Left renal pelvis (tissue), 4 donors: ENCODE measurements at regions not wholly inside any gene's neighbourhood (a gene's known extent, or its start where the extent isn't known, plus 50 kb on each side); places are given as distances from the start of the nearest gene placed in this dataset.

ENCODE experiments used
- DNase-seq, 4 donors: peaks; one replicate each; pipeline ENCODE4 v3.0.0-alpha.2; 2013; ENCODE audit warnings: low read depth in 4 of 4, low spot score in 3 of 4

DNA sequence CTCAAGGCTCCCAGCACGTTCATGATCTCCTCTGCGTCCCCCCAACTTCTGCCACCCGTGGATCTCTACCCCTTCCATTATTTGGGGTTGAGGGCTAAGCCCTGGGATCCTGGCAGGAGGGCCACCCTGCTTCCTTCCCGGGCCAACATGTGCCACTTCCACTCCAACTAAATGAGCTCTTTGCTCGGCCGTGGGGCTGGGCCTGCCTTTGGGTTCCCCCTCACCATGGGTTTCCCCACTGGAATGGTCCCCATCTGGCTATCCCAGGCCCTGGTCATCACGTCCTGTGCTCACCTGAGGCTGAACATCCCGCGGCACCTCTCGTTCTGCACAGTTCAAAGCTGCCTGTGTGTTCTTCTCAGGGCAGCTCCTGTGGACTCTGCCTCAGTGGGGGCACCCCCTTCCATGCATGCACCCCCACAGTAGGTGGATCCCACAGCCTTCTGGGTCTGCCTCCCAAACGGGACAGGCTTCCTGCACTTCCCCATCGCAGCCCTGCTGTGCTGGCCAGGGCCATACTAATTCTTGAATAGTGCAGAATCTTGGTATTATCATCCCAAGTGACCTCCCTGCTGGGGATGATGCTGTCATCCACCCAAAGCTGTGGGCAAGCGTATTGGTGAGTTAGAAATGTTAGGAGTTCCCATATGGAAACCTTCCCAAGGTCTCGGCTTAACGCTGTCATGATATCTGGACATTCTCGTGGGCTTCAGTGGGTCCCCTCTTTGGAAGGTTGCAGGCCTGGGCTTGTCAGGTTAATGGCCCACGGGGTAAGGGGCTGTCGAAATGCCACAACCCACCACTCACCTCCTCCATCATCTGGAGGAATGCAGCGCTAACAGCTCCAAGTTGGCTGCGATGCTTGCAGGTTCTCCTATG lies 150.5 kb upstream of the TWIST2 start:
- DNase-seq = no peak

GRCh38 chr2:238698072-238698352 lies 149.9 kb upstream of the TWIST2 start:
- DNase-seq = no peak

GRCh38 chr2:238698451-238699306 lies 149.2 kb upstream of the TWIST2 start:
- DNase-seq = no peak

GRCh38 chr2:238699307-238700116 lies 148.4 kb upstream of the TWIST2 start:
- no peak for DNase-seq

DNA sequence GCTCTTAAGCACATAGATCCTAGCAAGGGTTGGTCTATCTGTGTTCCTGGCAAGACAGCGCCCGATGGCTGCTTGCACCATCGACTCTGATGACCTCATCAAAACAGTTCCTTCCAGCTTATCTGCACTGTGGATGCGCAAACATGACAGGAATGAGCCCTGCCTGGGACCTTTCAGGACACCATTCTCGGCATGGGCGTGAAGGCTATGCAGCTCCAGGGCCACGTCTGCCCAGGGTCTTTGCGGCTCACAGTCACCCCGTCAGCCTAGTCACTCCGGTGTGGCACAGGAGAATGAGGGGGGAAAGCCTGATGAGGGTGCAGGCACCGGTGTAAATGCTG lies 147.8 kb upstream of the TWIST2 start:
- no peak for DNase-seq

DNA sequence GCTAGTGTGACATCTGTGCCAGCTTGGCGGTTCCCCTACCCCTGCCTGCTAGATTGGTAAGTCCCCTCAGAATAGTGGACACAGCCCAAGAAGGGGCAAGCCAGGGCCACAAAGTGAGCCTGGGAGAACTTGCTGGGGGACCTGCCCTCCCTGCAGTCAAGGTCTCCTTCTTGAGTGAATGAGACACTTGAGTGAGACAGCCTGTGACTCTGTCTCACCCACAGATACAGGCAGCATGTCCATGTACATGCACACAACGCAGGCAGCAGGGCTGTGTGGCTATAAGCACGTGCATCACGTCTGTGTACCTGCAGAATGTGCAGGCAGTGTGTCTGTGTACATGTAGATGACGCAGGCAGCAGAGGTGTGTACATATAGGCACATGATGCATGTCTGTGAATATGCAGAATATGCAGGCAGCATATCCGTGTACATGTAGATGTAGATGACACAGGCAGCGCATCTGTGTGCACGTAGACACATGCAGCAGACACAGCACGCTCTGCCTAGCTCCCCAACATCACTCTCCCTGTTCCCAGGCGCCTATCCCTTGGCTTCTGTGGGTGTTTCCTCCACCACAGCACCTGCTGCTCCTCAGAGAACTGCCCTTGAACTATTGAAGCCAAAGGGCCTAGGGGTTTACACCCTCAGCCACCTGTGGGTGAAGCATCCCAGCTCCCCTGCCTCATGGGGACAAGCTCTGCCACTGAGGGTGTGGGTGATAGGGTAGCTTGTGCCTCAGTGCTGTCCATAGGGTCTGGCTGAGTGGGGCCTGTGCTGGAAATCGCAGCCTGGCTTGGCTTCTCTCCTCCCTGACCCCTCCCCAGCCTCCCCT lies 147.2 kb upstream of the TWIST2 start:
- DNase-seq = no peak

DNA sequence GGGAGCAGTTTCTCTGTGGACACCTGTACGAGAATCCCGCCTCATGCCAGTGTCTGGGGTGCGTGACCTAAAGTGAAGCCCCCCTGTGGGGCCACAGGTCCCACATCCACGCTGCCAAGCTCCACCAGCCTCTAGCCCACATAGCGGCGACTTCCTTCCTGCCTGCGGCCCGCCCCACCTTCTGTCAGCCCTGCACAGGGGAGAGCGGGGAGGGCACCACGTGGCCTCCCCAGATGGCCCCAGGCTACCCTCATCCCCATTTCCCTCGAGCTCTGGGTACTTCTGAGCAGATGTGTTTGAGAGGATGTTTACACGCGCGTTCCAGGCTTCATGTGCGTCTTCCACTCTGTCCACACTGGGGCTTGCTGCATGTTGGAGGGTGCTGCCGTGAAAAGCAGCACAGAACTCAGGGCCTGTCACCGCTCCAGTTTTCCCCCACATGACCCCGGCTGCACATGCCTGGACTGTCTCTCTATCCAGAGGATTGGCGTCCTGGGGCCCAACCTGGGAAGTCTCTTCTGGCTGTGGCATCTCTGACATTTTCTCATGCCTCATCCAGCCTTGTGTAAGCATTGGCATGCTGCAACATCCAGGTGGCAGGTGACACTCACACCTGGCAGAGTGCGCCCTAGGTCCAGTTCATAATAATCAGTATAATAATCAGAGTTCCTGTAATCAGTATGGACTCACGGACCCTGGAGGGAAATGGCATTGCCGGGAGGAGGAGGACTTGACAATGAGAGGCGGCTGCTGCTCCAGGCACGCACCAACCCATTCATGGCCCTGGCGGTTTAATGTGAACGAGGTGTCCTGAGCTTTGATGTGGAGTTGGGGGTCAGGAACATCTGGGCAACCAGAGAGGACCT lies 146.3 kb upstream of the TWIST2 start:
- DNase-seq = no peak

GRCh38 chr2:238702276-238703052 lies 145.4 kb upstream of the TWIST2 start:
- no peak for DNase-seq

DNA sequence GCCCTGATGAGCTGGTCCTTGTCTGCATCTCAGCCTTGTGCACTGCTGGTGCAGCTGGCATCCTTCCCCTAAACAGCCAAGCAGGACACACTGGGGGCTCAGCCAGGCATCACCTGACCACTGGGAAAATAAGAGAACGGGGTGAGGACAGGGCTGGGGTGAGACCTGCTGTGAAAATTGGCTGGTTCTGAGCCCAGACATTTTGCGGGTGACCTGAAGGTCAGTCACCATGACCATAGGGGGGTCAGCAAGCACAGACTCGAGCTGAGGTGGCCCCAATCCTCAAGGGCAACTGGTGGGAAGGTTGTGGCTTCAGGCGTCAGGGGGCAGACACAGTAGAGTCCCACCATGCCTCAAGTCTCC lies 144.9 kb upstream of the TWIST2 start:
- DNase-seq = no peak

GRCh38 chr2:238703436-238703835 lies 144.4 kb upstream of the TWIST2 start:
- DNase-seq = no peak

DNA sequence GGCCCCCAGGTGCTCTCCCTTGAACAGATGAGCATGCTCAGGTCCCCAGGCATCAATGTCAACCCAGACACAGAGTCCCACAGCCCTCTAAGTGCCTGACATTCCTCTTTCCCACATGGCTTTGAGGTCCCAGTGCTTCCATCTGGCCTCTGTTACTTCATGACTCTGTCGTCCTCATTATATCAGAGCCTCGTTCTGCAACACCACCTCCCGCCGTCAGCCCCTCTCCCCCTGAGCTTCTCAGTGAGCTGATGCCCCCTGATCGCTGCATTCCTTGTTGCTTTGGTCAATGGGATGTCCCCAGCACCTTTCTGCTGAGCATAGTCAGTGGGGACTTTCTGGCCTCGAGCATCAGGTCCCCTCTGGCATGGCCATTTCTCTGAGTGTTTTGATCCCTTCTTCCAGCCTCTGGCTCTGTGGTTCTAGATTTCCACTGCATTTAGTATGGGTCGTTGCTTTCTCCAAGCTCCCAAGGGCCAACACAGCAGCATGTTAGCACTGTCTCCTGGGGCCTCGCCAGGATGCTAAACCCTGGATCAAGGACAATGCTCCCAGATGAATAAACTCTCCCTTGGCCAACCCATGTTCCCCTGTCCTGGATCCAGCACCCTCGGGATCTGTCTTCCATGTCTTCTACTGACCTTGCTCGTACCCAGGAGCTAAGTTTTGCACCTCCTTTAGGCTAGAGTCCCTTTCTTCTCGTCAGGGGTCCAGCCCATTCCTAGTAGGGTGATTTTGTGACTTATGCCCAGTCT lies 143.2 kb upstream of the TWIST2 start:
- DNase-seq = no peak

DNA sequence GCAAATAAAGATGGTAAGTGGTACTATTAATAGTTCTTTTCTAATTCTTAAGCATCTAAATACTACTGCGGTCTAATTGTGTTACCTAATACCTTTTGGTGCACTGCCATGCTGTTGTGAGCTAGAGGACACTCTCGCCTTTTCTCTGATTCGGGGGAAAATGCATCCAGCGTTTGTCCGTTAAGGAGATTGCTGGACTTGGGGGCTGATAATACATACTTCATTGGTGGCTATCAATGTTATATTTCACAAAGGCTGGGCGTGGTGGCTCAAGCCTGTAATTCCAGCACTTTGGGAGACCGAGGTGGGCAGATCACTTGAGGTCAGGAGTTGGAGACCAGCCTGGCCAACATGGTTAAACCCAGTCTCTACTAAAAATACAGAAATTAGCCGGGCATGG lies 141.7 kb upstream of the TWIST2 start:
- DNase-seq = no peak

DNA sequence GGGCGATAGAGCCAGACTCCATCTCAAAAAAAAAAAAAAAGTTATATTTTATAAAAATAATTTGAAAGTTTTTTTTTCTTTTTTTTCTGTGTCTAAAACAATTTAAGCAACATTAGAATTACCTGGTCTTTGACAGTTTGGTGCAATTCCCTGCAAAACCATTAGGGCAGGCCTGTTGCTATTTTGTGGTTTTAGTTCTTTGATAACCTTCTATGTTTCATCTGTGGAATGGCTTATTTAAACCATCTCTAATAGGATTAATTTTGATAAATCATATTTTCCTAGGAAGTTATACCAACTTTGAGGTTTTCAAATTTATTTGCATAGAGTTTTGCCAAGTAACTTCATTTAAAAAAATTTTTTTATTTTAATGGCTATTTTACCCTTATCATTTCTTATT lies 141.2 kb upstream of the TWIST2 start:
- DNase-seq = no peak

DNA sequence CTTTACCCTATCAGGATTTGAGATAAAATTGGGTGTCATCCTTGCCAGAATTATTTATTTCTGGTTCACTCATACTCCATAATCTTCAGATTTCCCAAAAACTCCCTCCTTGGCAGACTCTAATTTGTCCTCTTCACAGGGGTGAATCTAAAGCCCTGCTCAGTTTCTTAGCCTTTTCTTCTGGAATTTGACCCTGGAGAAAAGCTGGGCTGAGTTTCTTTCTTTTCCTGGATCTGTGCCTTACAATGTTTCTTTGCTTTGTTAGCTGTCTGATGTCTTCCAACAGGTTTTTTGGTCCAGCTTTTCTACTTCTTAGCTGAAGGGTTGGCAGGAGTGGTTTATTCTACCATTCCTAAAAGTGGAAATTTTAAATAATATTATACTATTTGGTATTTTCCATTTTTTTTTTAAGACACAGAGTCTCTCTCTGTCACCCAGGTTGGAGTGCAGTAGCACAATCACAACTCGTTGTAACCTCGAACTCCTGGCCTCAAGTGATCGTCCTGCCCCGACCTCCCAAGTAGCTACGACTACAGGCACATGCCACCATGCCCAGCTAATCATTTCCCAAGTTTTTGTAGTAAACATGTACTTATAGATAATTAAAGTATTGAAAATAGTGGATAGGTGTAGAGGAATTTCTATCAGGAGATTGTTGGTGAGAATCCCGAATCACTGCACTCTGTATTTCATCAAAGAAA lies 138.4 kb upstream of the TWIST2 start:
- no peak for DNase-seq

- DNase-seq = no peak
These were observed 137.7 kb upstream of the TWIST2 start for GRCh38 chr2:238710032-238710735.

- no peak for DNase-seq
These were observed 137.1 kb upstream of the TWIST2 start for GRCh38 chr2:238710787-238711186.

DNA sequence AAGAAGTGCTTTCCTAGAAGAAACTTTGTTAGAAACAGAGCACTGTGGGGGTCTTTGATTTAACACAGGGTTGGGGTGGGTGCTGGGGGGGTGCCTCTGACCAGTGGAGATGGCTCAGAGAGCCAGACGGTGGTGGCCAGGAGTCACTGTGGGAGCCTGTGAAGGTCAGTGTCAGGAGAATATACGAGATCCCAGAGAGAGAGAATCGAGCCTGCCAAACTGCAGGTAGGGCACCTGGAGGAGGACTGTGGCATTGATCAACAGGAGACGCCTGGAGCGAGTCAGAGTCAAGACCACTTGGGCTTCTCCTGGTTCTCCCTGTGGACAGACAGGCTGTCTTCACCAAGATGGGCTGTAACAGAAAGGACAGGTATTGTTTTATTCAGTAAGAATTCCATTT lies 136.5 kb upstream of the TWIST2 start:
- DNase-seq = no peak
